ENCODE measurements at regions not wholly inside any gene's neighbourhood (a gene's known extent, or its start where the extent isn't known, plus 50 kb on each side); places are given as distances from the start of the nearest gene placed in this dataset.

GRCh38 chr2:175233135-175233719 lies 51.7 kb upstream of the ATP5MC3 start:
- DNase-seq, result no peak

Measured in effector CD4-positive, alpha-beta T cell (primary cell).